ENCODE measurements at regions not wholly inside any gene's neighbourhood (a gene's known extent, or its start where the extent isn't known, plus 50 kb on each side); places are given as distances from the start of the nearest gene placed in this dataset.

- no peak for DNase-seq (ENCODE audit: low spot score)
These were observed 336.5 kb upstream of the ALCAM start for GRCh38 chr3:105030211-105030610.

DNA sequence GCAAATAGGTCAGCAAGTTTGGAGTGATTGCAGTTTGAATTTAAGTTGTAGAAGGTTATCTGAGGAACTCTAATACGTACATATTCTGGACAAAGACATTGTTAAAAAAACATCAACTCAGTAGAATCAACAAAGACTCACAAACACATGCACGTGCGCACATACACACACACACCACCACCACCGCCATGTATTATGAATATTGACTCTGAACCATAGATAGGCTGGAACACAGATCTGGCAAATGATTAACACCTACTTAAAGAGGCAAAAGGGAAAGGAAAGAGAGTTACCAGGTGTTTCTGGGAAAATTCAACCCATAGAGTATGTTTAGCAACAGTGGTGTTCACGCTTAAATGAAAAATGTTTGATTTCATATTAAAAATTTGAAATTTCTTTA, 334.2 kb upstream of the ALCAM start:
- DNase-seq (ENCODE audit: low spot score): no peak

DNA sequence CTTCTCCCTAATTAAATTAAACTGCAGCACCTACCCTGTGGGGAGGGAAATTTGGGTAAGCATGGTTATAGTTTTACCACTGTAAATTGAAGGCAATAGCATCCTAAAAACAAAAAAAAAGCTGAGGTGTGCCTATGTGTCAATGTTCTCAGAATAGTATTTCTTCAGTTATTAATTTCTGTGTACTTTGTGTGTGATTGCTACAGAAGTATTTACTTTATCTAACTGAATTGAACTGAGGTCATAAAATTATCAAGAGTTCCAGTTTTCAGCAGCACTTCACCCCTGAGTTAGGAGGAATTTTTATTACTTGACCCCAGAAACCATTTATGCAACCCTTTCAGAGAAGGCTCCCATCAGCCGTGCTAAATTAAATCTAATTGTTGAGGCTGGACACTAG, 333.6 kb upstream of the ALCAM start:
- DNase-seq (ENCODE audit: low spot score): no peak

DNA sequence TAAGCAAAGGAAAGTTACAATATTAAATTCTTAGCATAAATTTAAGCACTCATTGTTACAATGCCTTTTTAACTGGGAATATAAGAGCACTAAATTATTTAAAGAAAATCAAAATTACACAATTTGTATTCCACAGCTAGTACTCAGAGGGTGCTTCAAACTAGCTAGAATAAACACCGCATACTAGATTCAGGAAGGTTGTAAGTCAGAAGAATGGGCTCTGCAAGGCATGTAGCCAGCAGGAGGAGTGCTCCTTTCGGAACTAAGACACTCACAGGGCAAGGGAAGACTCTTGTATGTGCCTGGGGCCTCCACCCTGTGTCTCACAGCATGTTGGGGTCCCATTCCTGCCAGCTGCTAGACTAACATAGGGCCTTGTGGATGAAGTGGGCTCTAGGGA, 327.7 kb upstream of the ALCAM start:
- no peak for DNase-seq (ENCODE audit: low spot score)

GRCh38 chr3:105040026-105040622, 326.6 kb upstream of the ALCAM start:
- DNase-seq (ENCODE audit: low spot score): no peak

GRCh38 chr3:105042586-105042985, 324.1 kb upstream of the ALCAM start:
- DNase-seq (ENCODE audit: low spot score): no peak

DNA sequence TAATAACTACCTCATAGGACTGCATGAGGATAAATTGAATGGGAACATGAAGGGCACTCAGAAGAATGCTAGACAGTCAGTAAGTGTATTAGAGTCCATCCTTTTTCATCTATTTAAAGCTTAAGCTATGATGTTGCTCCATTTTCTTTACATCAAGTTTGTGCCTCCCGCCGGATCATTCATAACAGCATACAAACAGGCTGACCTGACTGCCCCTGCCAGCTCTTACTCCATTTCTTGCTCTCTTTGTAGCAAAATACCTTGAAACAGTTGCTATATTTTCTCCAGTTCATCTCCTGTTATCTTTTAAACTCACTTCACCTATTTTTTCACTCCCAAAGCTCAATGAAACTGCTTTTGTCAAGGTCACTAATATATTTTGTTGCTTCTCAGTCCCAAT, 315.6 kb upstream of the ALCAM start:
- DNase-seq (ENCODE audit: low spot score): no peak

GRCh38 chr3:105051972-105052371, 314.7 kb upstream of the ALCAM start:
- DNase-seq (ENCODE audit: low spot score): no peak

- no peak for DNase-seq (ENCODE audit: low spot score)
These were observed 303.9 kb upstream of the ALCAM start for GRCh38 chr3:105062853-105063252.

DNA sequence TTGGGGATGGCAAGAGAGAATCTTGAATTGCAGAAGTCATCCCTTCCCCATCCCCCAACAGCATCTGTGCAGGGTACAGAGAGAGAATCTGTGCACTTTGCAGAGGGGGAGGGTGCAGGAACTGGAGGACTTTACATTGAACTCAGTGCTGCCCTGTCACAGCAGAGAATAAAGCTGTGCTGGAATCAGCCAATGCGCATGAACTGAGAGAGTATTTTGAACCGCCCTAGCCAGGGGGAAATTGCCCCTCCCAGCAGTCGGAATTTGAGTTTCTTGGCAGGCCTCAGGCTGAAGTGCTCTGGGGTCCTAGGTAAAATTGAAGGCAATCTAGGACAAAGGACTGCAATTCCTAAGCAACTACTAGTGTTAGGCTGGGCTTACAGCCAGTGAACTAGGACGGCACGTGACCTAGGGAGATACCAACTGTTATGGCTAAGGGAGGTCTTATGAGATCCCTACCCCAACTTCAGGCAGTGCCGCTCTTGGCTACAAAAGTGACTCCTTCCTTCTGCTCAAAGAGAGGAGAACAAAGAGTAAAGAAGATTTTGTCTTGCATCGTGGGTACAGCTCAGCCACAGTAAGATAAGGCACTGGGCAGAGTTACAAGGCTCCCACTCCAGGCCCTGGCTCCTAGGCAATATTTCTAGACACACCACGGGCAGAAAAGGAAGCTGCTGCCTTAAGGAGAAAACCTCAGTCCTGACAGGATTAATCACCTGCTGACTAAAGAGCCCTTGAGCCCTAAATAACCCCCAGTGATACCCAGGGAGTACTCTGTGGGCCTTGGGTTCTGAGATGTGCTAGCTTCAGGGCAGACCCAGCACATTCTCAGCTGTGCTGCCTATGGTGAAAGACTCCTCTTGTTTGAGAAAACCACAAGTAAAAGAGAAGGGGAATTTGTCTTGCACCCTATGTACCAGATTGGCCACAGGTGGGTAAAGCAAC, 300.5 kb upstream of the ALCAM start:
- DNase-seq (ENCODE audit: low spot score): no peak

DNA sequence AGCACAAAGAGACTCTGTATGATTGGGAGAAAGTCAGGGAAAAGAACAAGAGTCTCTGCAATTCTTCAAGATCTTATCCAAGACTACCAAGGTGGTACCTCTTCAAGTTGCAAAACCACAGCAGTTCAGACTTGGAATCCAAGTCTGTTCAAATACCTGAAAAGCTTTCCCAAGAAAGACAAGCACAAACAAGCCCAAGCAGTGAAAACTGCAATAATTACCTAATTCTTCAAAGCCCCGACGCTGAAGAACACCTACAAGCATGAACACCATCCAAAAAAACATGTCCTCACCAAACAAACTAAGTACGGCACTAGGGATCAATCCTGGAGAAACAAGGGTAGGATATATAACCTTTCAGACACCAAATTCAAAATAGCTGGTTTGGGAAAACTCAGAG, 299.3 kb upstream of the ALCAM start:
- no peak for DNase-seq (ENCODE audit: low spot score)

DNA sequence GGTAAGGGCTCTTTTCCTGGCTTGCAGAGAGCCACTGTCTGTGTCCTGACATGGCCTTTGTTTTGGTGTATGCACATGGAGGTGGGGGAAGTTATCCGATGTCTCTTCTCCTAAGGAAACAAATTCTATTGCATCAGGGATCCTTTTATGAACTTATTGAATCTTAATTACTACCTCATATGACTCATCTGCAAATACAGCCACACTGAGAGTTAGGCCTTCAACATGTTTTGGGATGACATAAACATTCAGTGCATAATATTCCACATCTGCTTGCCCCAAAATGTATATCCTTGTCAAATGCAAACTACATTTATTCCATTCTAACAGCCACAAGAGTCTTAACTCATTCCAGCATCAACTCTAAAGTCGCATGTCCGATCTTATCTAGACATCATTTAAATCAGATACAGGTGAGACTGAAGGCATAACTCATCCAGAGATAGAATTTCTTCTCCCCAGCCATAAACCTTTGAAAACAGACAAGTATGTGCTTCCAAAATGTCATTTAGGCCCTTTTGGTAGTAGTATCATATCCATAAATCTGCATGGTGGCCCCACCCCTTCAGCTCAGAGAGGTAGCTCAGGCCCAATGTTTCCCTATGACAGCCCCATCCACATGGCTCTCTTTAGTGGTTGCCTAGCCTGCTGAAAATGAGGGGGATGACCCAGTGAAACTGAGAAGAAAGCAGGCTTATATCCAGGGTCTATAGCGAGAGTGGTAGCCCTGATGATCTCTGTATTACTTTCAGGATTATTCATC, 289.5 kb upstream of the ALCAM start:
- DNase-seq (ENCODE audit: low spot score): no peak

- DNase-seq (ENCODE audit: low spot score): no peak
These were observed 282.8 kb upstream of the ALCAM start for GRCh38 chr3:105083945-105084344.

- DNase-seq (ENCODE audit: low spot score): no peak
These were observed 281.2 kb upstream of the ALCAM start for GRCh38 chr3:105085506-105085905.

- no peak for DNase-seq (ENCODE audit: low spot score)
These were observed 273.1 kb upstream of the ALCAM start for GRCh38 chr3:105093371-105094252.

DNA sequence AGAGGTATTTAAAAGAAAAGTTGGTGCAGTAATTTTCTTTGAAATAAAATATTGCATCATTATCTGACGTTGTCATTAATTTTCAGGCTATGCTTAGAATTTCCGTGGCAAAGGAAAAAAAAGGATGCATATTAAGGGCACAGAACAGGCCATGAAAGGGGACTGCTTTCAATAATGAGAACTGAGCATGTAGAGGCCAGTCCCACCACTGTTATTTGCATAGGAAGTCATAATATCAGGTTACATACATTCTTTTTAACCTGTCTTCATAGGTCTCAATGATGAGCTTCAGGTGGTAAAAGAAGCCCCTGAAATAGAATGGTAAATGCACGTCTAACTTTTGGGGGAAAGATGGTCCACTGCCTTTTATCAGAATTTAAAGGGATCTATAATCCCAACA, 272.1 kb upstream of the ALCAM start:
- DNase-seq (ENCODE audit: low spot score): no peak

DNA sequence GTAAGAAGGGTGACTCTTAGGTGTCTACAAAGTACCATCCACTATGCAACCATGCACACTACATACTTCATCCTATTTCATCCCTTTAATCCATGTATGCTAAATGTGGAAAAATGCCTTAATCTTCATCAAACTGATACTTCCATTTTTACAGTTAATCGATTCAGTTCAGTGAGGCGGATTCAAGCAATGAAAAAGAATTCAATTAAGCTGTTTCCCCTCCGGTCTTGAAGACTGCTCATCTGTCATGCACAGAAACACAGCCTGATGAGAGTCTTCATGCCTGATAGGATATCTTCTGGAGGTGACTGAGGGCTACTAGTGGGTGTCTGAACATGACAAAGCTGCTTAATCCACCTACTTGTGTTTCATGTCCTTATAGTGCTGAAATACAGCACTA, 270.6 kb upstream of the ALCAM start:
- DNase-seq (ENCODE audit: low spot score): no peak

GRCh38 chr3:105101603-105102002, 265.1 kb upstream of the ALCAM start:
- no peak for DNase-seq (ENCODE audit: low spot score)

GRCh38 chr3:105103139-105103538, 263.6 kb upstream of the ALCAM start:
- no peak for DNase-seq (ENCODE audit: low spot score)

- DNase-seq (ENCODE audit: low spot score): no peak
These were observed 257.9 kb upstream of the ALCAM start for GRCh38 chr3:105108823-105109222.

- DNase-seq (ENCODE audit: low spot score): no peak
These were observed 247.8 kb upstream of the ALCAM start for GRCh38 chr3:105118905-105119304.

GRCh38 chr3:105119801-105120340, 246.8 kb upstream of the ALCAM start:
- no peak for DNase-seq (ENCODE audit: low spot score)

All from AG08396 (cell line).